Right lobe of liver (tissue), 4 donors: ENCODE measurements at regions not wholly inside any gene's neighbourhood (a gene's known extent, or its start where the extent isn't known, plus 50 kb on each side); places are given as distances from the start of the nearest gene placed in this dataset.

Experiments
- POLR2A ChIP-seq: fragments of 450-650 bp; IDR thresholded peaks from one replicate; pipeline ENCODE4 v1.6.1; 2017; ENCODE audit warnings: antibody characterized with exemption, mild to moderate bottlenecking
- TF ChIP-seq, protein P1 (sequence below), 4 donors: fragments of 200-600 bp in 3 of 4; fragments of 450-650 bp in 1 of 4; IDR thresholded peaks; one replicate each; pipeline versions ENCODE4 v1.5.1 to v1.8.0; 2016 to 2022; ENCODE audit warnings: antibody characterized with exemption in 4 of 4, mild to moderate bottlenecking in 2 of 4
- donor health status: DM: no; HTN: no; CAD: no.
- donor health status: DM: no; HTN: no; CAD: no.
- donor health status: DM: no; HTN: yes; CAD: no.

DNA sequence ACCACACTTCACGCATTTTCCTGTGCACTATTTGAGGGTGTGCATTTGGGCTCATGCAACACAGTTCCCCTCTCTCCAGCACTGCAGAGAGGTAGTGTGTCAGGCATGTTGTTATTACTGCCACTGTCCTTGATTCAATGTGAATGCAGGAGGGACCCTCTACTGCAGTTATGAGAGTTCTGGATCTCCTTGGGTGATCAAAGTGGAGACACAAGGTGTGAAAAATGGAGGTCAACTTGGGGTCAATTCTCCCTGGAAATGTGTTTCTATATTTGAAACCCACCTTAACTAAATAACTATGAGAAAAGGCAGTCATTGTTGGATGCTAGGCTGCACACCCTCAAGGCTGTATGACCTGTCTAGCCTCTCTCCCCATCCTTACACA, 73.9 kb upstream of the FAM171A1 start:
- TF ChIP-seq POLR2A: no peak
- TF ChIP-seq, protein P1, sequence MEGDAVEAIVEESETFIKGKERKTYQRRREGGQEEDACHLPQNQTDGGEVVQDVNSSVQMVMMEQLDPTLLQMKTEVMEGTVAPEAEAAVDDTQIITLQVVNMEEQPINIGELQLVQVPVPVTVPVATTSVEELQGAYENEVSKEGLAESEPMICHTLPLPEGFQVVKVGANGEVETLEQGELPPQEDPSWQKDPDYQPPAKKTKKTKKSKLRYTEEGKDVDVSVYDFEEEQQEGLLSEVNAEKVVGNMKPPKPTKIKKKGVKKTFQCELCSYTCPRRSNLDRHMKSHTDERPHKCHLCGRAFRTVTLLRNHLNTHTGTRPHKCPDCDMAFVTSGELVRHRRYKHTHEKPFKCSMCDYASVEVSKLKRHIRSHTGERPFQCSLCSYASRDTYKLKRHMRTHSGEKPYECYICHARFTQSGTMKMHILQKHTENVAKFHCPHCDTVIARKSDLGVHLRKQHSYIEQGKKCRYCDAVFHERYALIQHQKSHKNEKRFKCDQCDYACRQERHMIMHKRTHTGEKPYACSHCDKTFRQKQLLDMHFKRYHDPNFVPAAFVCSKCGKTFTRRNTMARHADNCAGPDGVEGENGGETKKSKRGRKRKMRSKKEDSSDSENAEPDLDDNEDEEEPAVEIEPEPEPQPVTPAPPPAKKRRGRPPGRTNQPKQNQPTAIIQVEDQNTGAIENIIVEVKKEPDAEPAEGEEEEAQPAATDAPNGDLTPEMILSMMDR (IDR thresholded peaks at IDR 0.05): no peak
